ENCODE measurements at regions not wholly inside any gene's neighbourhood (a gene's known extent, or its start where the extent isn't known, plus 50 kb on each side); places are given as distances from the start of the nearest gene placed in this dataset.

- Histone ChIP-seq H3K4me1 (ENCODE audit: insufficient read depth, low read length, poor library complexity, severe bottlenecking) (no peaks in the 10 kb centered on the region), H3K27me3 (replicated peaks; ENCODE audit: insufficient read depth, low read depth, low read length, poor library complexity) (no peaks in the 10 kb centered on the region), H3K36me3 (ENCODE audit: insufficient read depth, low read length, poor library complexity, severe bottlenecking) (no peaks in the 10 kb centered on the region), H3K4me3 (ENCODE audit: low read depth, low read length, poor library complexity, severe bottlenecking) (no peak overlapping the region), H3K27ac (ENCODE audit: low read depth, low read length, poor library complexity, severe bottlenecking) (no peak overlapping the region), H3K9me3 (ENCODE audit: low read depth, low read length, poor library complexity, severe bottlenecking) (no peaks in the 10 kb centered on the region)
- CTCF ChIA-PET: no interaction called here
- TF ChIP-seq CTCF (conservative IDR thresholded peaks at IDR 0.05; ENCODE audit: low read depth, low read length) (no peak), EZH2 (IDR thresholded peaks at IDR 0.05; ENCODE audit: borderline replicate concordance, low read depth, low read length, poor library complexity, severe bottlenecking) (no peak)
- no TSS peak for BruUV-seq (replicated peaks)
- intact Hi-C loops (cut with micrococcal nuclease; ENCODE audit: unreplicated experiment): no loop called here
- POLR2A ChIA-PET (ENCODE audit: low non-redundant PET): no interaction called here
- DNase-seq (ENCODE audit: low spot score): no peak
These were observed 231.7 kb upstream of the PRKD1 start for GRCh38 chr14:30159374-30159773.

- DNase-seq (ENCODE audit: low spot score): no peak
- Histone ChIP-seq H3K4me3 (ENCODE audit: low read depth, low read length, poor library complexity, severe bottlenecking) (no peak overlapping the region), H3K36me3 (ENCODE audit: insufficient read depth, low read length, poor library complexity, severe bottlenecking) (no peaks in the 10 kb centered on the region), H3K27ac (ENCODE audit: low read depth, low read length, poor library complexity, severe bottlenecking) (no peak overlapping the region), H3K27me3 (replicated peaks; ENCODE audit: insufficient read depth, low read depth, low read length, poor library complexity) (peaks cover under 1% of the 10 kb centered on the region), H3K4me1 (ENCODE audit: insufficient read depth, low read length, poor library complexity, severe bottlenecking) (no peaks in the 10 kb centered on the region), H3K9me3 (ENCODE audit: low read depth, low read length, poor library complexity, severe bottlenecking) (no peaks in the 10 kb centered on the region)
- intact Hi-C loops (cut with micrococcal nuclease; ENCODE audit: unreplicated experiment): no loop called here
- ChIA-PET POLR2A (ENCODE audit: low non-redundant PET) (no interaction called here), CTCF (no interaction called here)
- no TSS peak for BruUV-seq (replicated peaks)
- TF ChIP-seq CTCF (conservative IDR thresholded peaks at IDR 0.05; ENCODE audit: low read depth, low read length) (no peak), EZH2 (IDR thresholded peaks at IDR 0.05; ENCODE audit: borderline replicate concordance, low read depth, low read length, poor library complexity, severe bottlenecking) (no peak)
These were observed 233.0 kb upstream of the PRKD1 start for GRCh38 chr14:30160608-30161007.

GRCh38 chr14:30162066-30162465 lies 234.4 kb upstream of the PRKD1 start:
- DNase-seq (ENCODE audit: low spot score): no peak
- no peak overlapping the region for H3K4me3 ChIP-seq (ENCODE audit: low read depth, low read length, poor library complexity, severe bottlenecking)
- no peaks in the 10 kb centered on the region for H3K36me3 ChIP-seq (ENCODE audit: insufficient read depth, low read length, poor library complexity, severe bottlenecking)
- no TSS peak for BruUV-seq (replicated peaks)
- TF ChIP-seq CTCF (conservative IDR thresholded peaks at IDR 0.05; ENCODE audit: low read depth, low read length) (no peak), EZH2 (IDR thresholded peaks at IDR 0.05; ENCODE audit: borderline replicate concordance, low read depth, low read length, poor library complexity, severe bottlenecking) (no peak)
- no peaks in the 10 kb centered on the region for H3K9me3 ChIP-seq (ENCODE audit: low read depth, low read length, poor library complexity, severe bottlenecking)
- H3K27me3 ChIP-seq (replicated peaks; ENCODE audit: insufficient read depth, low read depth, low read length, poor library complexity): peaks cover 8% of the 10 kb centered on the region
- intact Hi-C loops (cut with micrococcal nuclease; ENCODE audit: unreplicated experiment): no loop called here
- CTCF ChIA-PET: no interaction called here
- POLR2A ChIA-PET (ENCODE audit: low non-redundant PET): no interaction called here
- no peak overlapping the region for H3K27ac ChIP-seq (ENCODE audit: low read depth, low read length, poor library complexity, severe bottlenecking)
- H3K4me1 ChIP-seq (ENCODE audit: insufficient read depth, low read length, poor library complexity, severe bottlenecking): no peaks in the 10 kb centered on the region
